ENCODE measurements at regions not wholly inside any gene's neighbourhood (a gene's known extent, or its start where the extent isn't known, plus 50 kb on each side); places are given as distances from the start of the nearest gene placed in this dataset.

- ChIA-PET POLR2A (no interaction called here), RAD21 (ENCODE audit: unreplicated experiment) (no interaction called here), CTCF (no interaction called here), SMC1A (ENCODE audit: uncharacterized antibody, unreplicated experiment) (interaction anchor here (0.8 kb wide), 1 partner anchor 271 kb away, joined by 3 read pairs; no protein-coding TSS in a partner anchor)
- no peak overlapping the region for H2AFZ ChIP-seq (ENCODE audit: control insufficient read depth, low read depth, low read length)
- no peak overlapping the region for H3K4me3 ChIP-seq
- TF ChIP-seq TCF3 (IDR thresholded peaks at IDR 0.05; ENCODE audit: borderline replicate concordance, insufficient read depth, low read depth, low read length), result no peak
- no peak for TF ChIP-seq CBFB (IDR thresholded peaks at IDR 0.05; ENCODE audit: low read depth)
- no peaks in the 10 kb centered on the region for H3K79me2 ChIP-seq (ENCODE audit: control insufficient read depth, insufficient read depth, low read length)
- no peaks in the 10 kb centered on the region for H3K9me3 ChIP-seq (replicated peaks; ENCODE audit: control insufficient read depth, insufficient read depth, low read length)
- FAIRE-seq, result no peak
- H3K27me3 ChIP-seq (replicated peaks in 1 of 2; ENCODE audit: control insufficient read depth in 2 of 2, insufficient read depth in 2 of 2, low read length in 1 of 2), result no peaks in the 10 kb centered on the region
- H3K4me1 ChIP-seq (ENCODE audit: control insufficient read depth, insufficient read depth, low read length), result no peaks in the 10 kb centered on the region
- no peak for ATAC-seq
- BruUV-seq (replicated peaks), result no TSS peak
- H3K36me3 ChIP-seq (ENCODE audit: control insufficient read depth in 2 of 2, insufficient read depth in 2 of 2, low read length in 1 of 2), result no peaks in the 10 kb centered on the region
- in situ Hi-C loops (cut with MboI) (no loop called here), intact Hi-C loops (cut with micrococcal nuclease; ENCODE audit: unreplicated experiment) (no loop called here)
- H4K20me1 ChIP-seq (ENCODE audit: control insufficient read depth, insufficient read depth), result no peaks in the 10 kb centered on the region
- no peak overlapping the region for H3K27ac ChIP-seq (ENCODE audit: control insufficient read depth, insufficient read depth)
- H3K4me2 ChIP-seq (ENCODE audit: control insufficient read depth, insufficient read depth), result no peak overlapping the region
- no peak for DNase-seq (ENCODE audit: low read depth, low spot score)
- 0% methylated on average over 1 of the region's 1 CpG for whole genome bisulfite sequencing (ENCODE audit: insufficient coverage, insufficient replicate concordance, low lambda C conversion rate, missing lambda C conversion rate)
- H3K9ac ChIP-seq (ENCODE audit: control insufficient read depth, insufficient read depth, low read length), result no peak overlapping the region
These were observed 394.3 kb downstream of the PCDH17 start for GRCh38 chr13:58025821-58026220.

- WGBS (ENCODE audit: insufficient coverage, insufficient replicate concordance, low lambda C conversion rate, missing lambda C conversion rate), result 0% methylated on average over 2 of the region's 2 CpGs
- no peaks in the 10 kb centered on the region for H3K9me3 ChIP-seq (replicated peaks; ENCODE audit: control insufficient read depth, insufficient read depth, low read length)
- H2AFZ ChIP-seq (ENCODE audit: control insufficient read depth, low read depth, low read length), result no peak overlapping the region
- no peaks in the 10 kb centered on the region for H3K4me1 ChIP-seq (ENCODE audit: control insufficient read depth, insufficient read depth, low read length)
- DNase-seq (ENCODE audit: low read depth, low spot score) (no peak), FAIRE-seq (no peak), ATAC-seq (no peak)
- H4K20me1 ChIP-seq (ENCODE audit: control insufficient read depth, insufficient read depth), result no peaks in the 10 kb centered on the region
- no TSS peak for BruUV-seq (replicated peaks)
- ChIA-PET CTCF (no interaction called here), RAD21 (ENCODE audit: unreplicated experiment) (no interaction called here), POLR2A (no interaction called here), SMC1A (ENCODE audit: uncharacterized antibody, unreplicated experiment) (interaction anchor here (1.5 kb wide), 1 partner anchor 9 kb away, joined by 5 read pairs; no protein-coding TSS in a partner anchor)
- intact Hi-C loops (cut with micrococcal nuclease; ENCODE audit: unreplicated experiment) (no loop called here), in situ Hi-C loops (cut with MboI) (no loop called here)
- no peaks in the 10 kb centered on the region for H3K36me3 ChIP-seq (ENCODE audit: control insufficient read depth in 2 of 2, insufficient read depth in 2 of 2, low read length in 1 of 2)
- no peak overlapping the region for H3K4me3 ChIP-seq
- no peak overlapping the region for H3K4me2 ChIP-seq (ENCODE audit: control insufficient read depth, insufficient read depth)
- no peak overlapping the region for H3K9ac ChIP-seq (ENCODE audit: control insufficient read depth, insufficient read depth, low read length)
- no peaks in the 10 kb centered on the region for H3K27me3 ChIP-seq (replicated peaks in 1 of 2; ENCODE audit: control insufficient read depth in 2 of 2, insufficient read depth in 2 of 2, low read length in 1 of 2)
- H3K27ac ChIP-seq (ENCODE audit: control insufficient read depth, insufficient read depth), result no peak overlapping the region
- H3K79me2 ChIP-seq (ENCODE audit: control insufficient read depth, insufficient read depth, low read length), result no peaks in the 10 kb centered on the region
- TF ChIP-seq PKNOX1 (IDR thresholded peaks at IDR 0.05), result no peak
- TF ChIP-seq MEF2A (IDR thresholded peaks at IDR 0.05; ENCODE audit: insufficient read depth, low read depth, low read length), result no peak
- no peak for TF ChIP-seq SIX5 (IDR thresholded peaks at IDR 0.05; ENCODE audit: low read depth, low read length, severe bottlenecking)
- no peak for TF ChIP-seq SREBF1 (IDR thresholded peaks at IDR 0.05; ENCODE audit: low read length)
- no peak for TF ChIP-seq RELA (IDR thresholded peaks at IDR 0.05; ENCODE audit: borderline replicate concordance, partially characterized antibody)
- TF ChIP-seq ZNF592 (IDR thresholded peaks at IDR 0.05), result no peak
- TF ChIP-seq YBX1 (IDR thresholded peaks at IDR 0.05), result no peak
- no peak for TF ChIP-seq CREM (IDR thresholded peaks at IDR 0.05; ENCODE audit: low read depth)
- no peak for TF ChIP-seq PML (IDR thresholded peaks at IDR 0.05; ENCODE audit: low read length)
- no peak for TF ChIP-seq BHLHE40 (IDR thresholded peaks at IDR 0.05; ENCODE audit: borderline replicate concordance in 1 of 2, low read depth in 2 of 2, low read length in 1 of 2)
- no peak for TF ChIP-seq LARP7 (IDR thresholded peaks at IDR 0.05)
These were observed 401.3 kb downstream of the PCDH17 start for GRCh38 chr13:58032676-58033460.
